PC-3 (cell line): ENCODE measurements at regions not wholly inside any gene's neighbourhood (a gene's known extent, or its start where the extent isn't known, plus 50 kb on each side); places are given as distances from the start of the nearest gene placed in this dataset.
"Not testable (repeated sequence)": the region's sequence is repeated elsewhere in the genome, so short reads cannot be mapped to it uniquely, and the experiment has no call there.

Experiments
- ATAC-seq: fragments of 200-7000 bp; cut with Tn5 transposase; 2 replicates; pipeline ENCODE4 v1.9.1; 2020; ENCODE audit warnings: mild to moderate bottlenecking, moderate library complexity
- BruUV-seq: library from RNA; stranded (reverse); fragments of 400-500 nt; replicated peaks from 2 replicates; lab custom pipeline; 2021; lab: Mats Ljungman, UMichigan
- CTCF ChIA-PET: fragments of 300-600 bp; sonication (Branson Sonifier 250); formaldehyde crosslinking; loops from one replicate; lab custom pipeline; 2022; ENCODE audit warnings: antibody characterized with exemption; lab: Charles Lee
- POLR2A ChIA-PET: fragments of 300-600 bp; sonication (Branson Sonifier 250); formaldehyde crosslinking; loops from one replicate; lab custom pipeline; 2022; ENCODE audit warnings: antibody characterized with exemption; ENCODE audit not compliant: unreplicated experiment; lab: Charles Lee
- DNase-seq: peaks from one replicate; pipeline ENCODE4 v3.0.0-alpha.2; 2015
- H2AFZ ChIP-seq: fragments of 300-600 bp; sonication (generic); 2 replicates; pipeline ENCODE4 v1.6.0; 2016; ENCODE audit warnings: antibody characterized with exemption, low read length
- H3F3A ChIP-seq: fragments of 300-600 bp; sonication (generic); one replicate; pipeline ENCODE4 v1.6.0; 2017; ENCODE audit warnings: antibody characterized with exemption, low read length, control low read depth, mild to moderate bottlenecking; ENCODE audit not compliant: unreplicated experiment
- H3K27ac ChIP-seq: fragments of 300-600 bp; sonication (generic); 2 replicates; pipeline ENCODE4 v1.5.1; 2016; ENCODE audit warnings: mild to moderate bottlenecking, low read length
- H3K27me3 ChIP-seq: fragments of 300-600 bp; sonication (generic); 2 replicates; pipeline ENCODE4 v1.6.1; 2016; ENCODE audit warnings: low read length, mixed read lengths
- H3K36me3 ChIP-seq: fragments of 300-600 bp; sonication (generic); 2 replicates; pipeline ENCODE4 v1.6.1; 2016; ENCODE audit warnings: low read depth, mixed run types, low read length, mixed read lengths
- H3K4me1 ChIP-seq: fragments of 300-600 bp; sonication (generic); 2 replicates; pipeline ENCODE4 v1.5.1; 2016; ENCODE audit warnings: low read length; ENCODE audit not compliant: insufficient read depth
- H3K4me2 ChIP-seq: fragments of 300-600 bp; sonication (generic); 2 replicates; pipeline ENCODE4 v1.6.0; 2016; ENCODE audit warnings: low read length
- H3K4me3 ChIP-seq: fragments of 300-600 bp; sonication (generic); 2 replicates; pipeline ENCODE4 v1.5.1; 2016; ENCODE audit warnings: mild to moderate bottlenecking, low read length, mixed read lengths
- H3K79me2 ChIP-seq: fragments of 300-600 bp; sonication (generic); 2 replicates; pipeline ENCODE4 v1.6.1; 2017; ENCODE audit warnings: low read length, mixed read lengths
- H3K9ac ChIP-seq: fragments of 300-600 bp; sonication (generic); 2 replicates; pipeline ENCODE4 v1.6.0; 2016; ENCODE audit warnings: mild to moderate bottlenecking, low read length
- H3K9me2 ChIP-seq: fragments of 300-600 bp; sonication (generic); replicated peaks from 2 replicates; pipeline ENCODE4 v1.6.1; 2016; ENCODE audit warnings: mixed run types, low read length, mixed read lengths
- H3K9me3 ChIP-seq: fragments of 300-600 bp; sonication (generic); 2 replicates; pipeline ENCODE4 v1.6.1; 2016; ENCODE audit warnings: low read length, mixed read lengths
- H4K20me1 ChIP-seq: fragments of 300-600 bp; sonication (generic); 2 replicates; pipeline ENCODE4 v1.6.1; 2016; ENCODE audit warnings: low read length, mixed read lengths
- CTCF ChIP-seq: fragments of 300-600 bp; sonication (generic); conservative IDR thresholded peaks from 2 replicates; pipeline ENCODE4 v1.5.1; 2017; ENCODE audit warnings: antibody characterized with exemption, low read depth, mild to moderate bottlenecking, low read length
- EZH2 ChIP-seq: fragments of 300-600 bp; sonication (generic); IDR thresholded peaks from one replicate; pipeline ENCODE4 v1.6.1; 2017; ENCODE audit warnings: antibody characterized with exemption, mild to moderate bottlenecking, low read length; ENCODE audit not compliant: unreplicated experiment
- EZH2phosphoT487 ChIP-seq: fragments of 300-600 bp; sonication (generic); IDR thresholded peaks from 2 replicates; pipeline ENCODE4 v1.6.1; 2018; ENCODE audit warnings: mild to moderate bottlenecking, antibody characterized with exemption, low read length, borderline replicate concordance
- intact Hi-C: fragments of 100-400 bp; cut with micrococcal nuclease; formaldehyde crosslinking; loops from 2 replicates; pipeline ENCODE4 v1.9.0; 2023

DNA sequence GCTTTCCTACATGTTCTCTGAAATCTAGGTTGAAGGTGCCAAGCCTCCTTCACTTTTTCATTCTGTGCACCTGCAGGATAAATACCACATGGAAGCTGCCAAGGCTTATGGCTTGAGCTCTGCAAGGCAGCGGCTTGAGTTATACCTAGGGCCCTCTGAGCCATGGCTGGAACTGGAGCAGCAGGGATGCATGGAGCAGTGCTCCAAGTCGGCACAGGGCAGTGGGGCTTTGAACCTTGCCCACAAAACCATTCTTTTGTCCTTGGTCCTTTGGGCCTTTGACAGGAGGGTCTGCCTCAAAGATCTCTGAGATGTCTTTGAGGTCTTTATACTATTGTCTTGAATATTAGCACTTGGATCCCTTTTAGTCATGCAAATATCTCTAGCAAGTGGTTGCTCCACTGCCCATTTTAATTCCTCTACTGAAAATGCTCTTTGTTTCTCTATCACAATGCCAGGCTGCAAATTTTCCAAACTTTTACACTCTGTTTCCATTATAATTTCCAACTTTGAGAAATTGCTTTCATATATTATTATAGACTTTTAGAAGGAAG, 536.2 kb upstream of the KLHL4 start:
- no peak for DNase-seq
- Histone ChIP-seq H3F3A (no peaks in the 10 kb centered on the region), H3K27me3 (no peaks in the 10 kb centered on the region), H3K4me3 (no peak overlapping the region), H3K9me2 (no peaks in the 10 kb centered on the region), H3K27ac (no peak overlapping the region), H3K4me2 (no peak overlapping the region), H3K36me3 (no peaks in the 10 kb centered on the region), H2AFZ (no peak overlapping the region), H4K20me1 (no peaks in the 10 kb centered on the region), H3K9me3 (no peaks in the 10 kb centered on the region), H3K9ac (no peak overlapping the region), H3K79me2 (no peaks in the 10 kb centered on the region), H3K4me1 (no peaks in the 10 kb centered on the region)
- ChIA-PET POLR2A (no interaction called here), CTCF (no interaction called here)
- no peak for TF ChIP-seq EZH2
- TF ChIP-seq EZH2phosphoT487: no peak
- TF ChIP-seq CTCF: no peak
- BruUV-seq: no TSS peak
- intact Hi-C loops: no loop called here
- ATAC-seq: no peak

DNA sequence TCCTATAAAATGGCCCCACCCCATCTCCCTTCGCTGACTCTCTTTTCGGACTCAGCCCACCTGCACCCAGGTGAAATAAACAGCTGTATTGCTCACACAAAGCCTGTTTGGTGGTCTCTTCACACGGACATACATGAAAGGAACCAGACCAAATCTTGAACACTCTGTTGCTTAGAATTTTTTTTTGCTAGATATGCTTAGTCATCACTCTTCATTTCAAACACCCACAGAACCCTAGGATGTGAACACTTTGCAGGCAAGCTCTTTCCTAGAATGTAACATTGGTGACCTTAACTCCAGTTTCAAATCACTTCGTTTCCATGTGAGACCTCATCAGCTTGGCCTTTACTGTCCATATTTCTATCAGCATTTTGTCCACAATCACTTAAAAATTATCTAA, 530.3 kb upstream of the KLHL4 start:
- POLR2A ChIA-PET, DNase-seq, H3K36me3 ChIP-seq, H3F3A ChIP-seq, H3K9me3 ChIP-seq, H4K20me1 ChIP-seq, H3K79me2 ChIP-seq, H2AFZ ChIP-seq, H3K27ac ChIP-seq, H3K4me2 ChIP-seq, H3K27me3 ChIP-seq, CTCF ChIA-PET, H3K9me2 ChIP-seq, H3K4me1 ChIP-seq, BruUV-seq, H3K4me3 ChIP-seq, intact Hi-C loops, ATAC-seq, H3K9ac ChIP-seq: not testable (repeated sequence)

DNA sequence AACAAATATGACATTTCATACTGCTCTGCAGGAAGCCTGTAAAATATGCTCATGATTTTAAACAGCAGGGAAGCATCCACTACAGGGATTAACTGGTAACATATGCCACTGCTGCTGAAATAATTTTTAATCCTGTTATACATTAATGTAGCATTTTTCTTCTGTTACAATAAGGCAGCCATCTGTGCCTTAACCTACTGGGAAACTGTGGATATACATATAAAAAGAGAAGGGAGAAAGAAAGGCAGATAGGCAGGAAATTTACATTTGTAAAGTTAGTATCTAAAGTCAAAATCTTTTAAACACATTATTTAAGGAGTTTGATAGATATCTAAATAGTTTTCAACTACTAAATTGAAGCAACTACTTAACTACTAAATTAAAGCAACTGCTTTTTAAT, 514.6 kb upstream of the KLHL4 start:
- no peak for DNase-seq
- no peak for TF ChIP-seq EZH2phosphoT487
- TF ChIP-seq EZH2: no peak
- TF ChIP-seq CTCF: no peak
- peak; percentile 64; the same call in 1 of the 2 replicates for ATAC-seq
- no peak overlapping the region for H3K27ac ChIP-seq
- no peak overlapping the region for H3K4me2 ChIP-seq
- no peaks in the 10 kb centered on the region for H3K9me2 ChIP-seq
- H3K4me3 ChIP-seq: no peak overlapping the region
- no peaks in the 10 kb centered on the region for H3F3A ChIP-seq
- H3K9ac ChIP-seq: no peak overlapping the region
- H3K27me3 ChIP-seq: no peaks in the 10 kb centered on the region
- intact Hi-C loops: no loop called here
- ChIA-PET CTCF (no interaction called here), POLR2A (no interaction called here)
- no peaks in the 10 kb centered on the region for H3K36me3 ChIP-seq
- no peaks in the 10 kb centered on the region for H3K9me3 ChIP-seq
- H3K4me1 ChIP-seq: no peaks in the 10 kb centered on the region
- no peaks in the 10 kb centered on the region for H3K79me2 ChIP-seq
- H4K20me1 ChIP-seq: no peaks in the 10 kb centered on the region
- no peak overlapping the region for H2AFZ ChIP-seq
- no TSS peak for BruUV-seq
